Left lobe of liver (tissue), 2 donors: ENCODE measurements at regions not wholly inside any gene's neighbourhood (a gene's known extent, or its start where the extent isn't known, plus 50 kb on each side); places are given as distances from the start of the nearest gene placed in this dataset.

ENCODE experiments used
- ATAC-seq: fragments of 200-7000 bp; cut with Tn5 transposase; one replicate; pipeline ENCODE4 v1.9.1; 2020; ENCODE audit warnings: mild to moderate bottlenecking, moderate library complexity
- DNase-seq: peaks from one replicate; pipeline ENCODE4 v3.0.0-alpha.2; 2020; ENCODE audit warnings: low spot score
- donor health status: DM: no; HTN: no; CAD: no; lungs with moderate emphysema.
- donor health status: DM: no; HTN: yes; CAD: no.

- ATAC-seq, result no peak
- no peak for DNase-seq
These were observed 120.9 kb upstream of the NOCT start for GRCh38 chr4:138894709-138895108.

DNA sequence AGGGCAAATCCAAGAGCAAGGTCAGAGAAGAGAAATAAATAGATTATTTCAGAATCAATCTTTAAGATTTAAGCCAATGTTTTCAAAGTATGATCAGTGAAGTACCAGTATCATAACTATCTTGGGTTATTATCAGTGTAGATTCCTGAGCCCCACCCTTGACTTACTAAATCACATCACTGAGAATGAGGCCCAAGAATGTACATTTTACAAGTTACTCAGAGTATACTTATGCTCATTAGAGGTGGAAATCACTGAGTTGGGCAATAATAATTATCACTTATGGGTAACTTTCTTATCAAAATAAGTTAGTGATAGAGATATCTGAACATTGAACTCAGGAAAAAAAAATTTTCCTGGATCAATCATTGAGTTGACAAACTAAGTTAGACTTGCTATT lies 121.6 kb upstream of the NOCT start:
- DNase-seq, result no peak
- ATAC-seq, result no peak

- ATAC-seq (no peak), DNase-seq (no peak)
These were observed 122.8 kb upstream of the NOCT start for GRCh38 chr4:138892483-138893407.

- DNase-seq (no peak), ATAC-seq (no peak)
These were observed 124.0 kb upstream of the NOCT start for GRCh38 chr4:138891631-138892031.

DNA sequence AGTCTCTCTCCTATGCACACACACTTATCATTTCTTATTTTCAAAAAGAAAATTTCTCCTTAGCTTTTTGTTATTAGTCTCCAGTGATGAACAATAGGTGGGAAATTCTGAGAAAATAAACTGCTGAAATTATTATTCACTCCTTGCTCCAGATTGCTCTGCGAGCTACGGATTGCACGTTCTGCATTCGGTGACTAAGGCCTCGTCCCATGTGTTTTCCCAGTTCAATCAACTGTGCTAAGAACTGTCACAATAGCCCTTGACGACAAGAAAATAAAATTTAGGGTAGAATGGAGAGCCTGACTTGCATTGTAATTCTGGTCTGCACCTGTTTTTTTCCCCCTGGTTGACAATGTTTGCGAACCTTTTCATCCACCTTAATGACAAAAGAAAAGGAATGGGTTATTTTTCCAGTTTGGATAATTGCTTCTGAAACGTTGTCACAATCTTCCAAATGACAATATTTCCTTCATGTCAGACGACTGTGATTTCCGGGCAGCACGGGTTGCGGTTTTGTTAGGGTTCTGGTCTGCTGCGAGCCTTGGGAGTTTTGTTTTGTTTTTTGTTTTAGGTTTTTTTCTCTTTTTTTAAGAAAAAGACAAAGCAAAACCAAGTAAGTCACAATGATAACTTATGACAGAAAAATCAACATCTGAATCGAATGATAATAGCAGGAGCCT lies 124.5 kb upstream of the NOCT start:
- ATAC-seq, result no peak

DNA sequence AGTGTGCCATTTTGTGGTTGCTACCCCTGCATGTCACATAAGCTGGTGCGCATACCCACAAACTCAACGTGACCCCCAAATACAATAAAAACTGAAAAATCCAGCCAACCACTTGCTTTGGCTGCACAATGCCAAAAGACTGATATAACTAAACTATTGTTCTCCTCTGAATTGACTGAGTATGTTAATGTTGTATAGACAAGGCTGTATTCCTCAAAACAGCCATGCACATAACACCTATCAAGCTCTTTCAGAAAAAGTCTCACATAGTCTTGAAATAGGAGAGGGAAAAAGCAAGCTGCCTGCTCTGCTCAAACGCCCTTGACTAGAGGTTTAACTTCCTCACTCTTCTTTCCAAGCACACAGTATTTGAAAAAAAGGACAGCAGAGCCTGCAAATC lies 126.4 kb upstream of the NOCT start:
- ATAC-seq, result no peak
- DNase-seq, result no peak

More for the DNA sequence above, 124.5 kb upstream of the NOCT start:
- DNase-seq, result no peak

DNA sequence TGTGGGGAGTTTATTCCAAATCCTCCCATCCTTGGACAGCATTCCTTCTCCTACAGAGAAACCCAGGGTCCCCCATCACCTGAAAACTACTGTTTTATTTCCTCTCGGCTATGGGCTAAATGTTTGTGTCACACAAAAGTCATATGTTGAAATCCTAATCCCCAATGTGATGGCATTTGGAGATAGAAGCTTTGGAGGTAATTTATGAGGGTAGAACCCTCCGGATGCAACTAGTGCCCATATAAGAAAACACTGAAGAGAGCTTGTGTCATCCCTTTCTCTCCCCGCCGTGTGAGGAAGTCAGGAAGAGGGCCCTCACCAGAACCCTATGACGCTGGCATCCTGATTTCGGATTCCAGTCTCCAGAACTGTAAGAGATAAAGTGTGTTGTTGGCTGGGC lies 127.8 kb upstream of the NOCT start:
- no peak for ATAC-seq
- DNase-seq, result no peak

DNA sequence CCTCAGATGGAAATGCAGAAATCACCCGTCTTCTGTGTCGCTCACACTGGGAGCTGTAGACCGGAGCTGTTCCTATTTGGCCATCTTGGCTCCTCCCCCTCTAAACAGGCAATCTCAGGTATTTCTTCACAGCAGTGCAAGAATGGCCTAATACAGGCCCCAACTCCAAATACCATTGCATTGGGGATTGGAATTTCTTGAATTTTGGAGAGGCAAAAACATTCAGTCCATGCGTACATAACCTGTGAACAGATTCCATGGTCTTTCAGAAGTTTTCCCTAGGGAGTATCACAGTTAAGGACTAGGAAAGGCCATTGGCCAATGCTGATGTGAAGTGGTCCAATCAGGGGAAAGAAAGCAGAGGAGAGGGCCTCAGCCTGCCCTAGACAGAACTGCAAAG lies 128.2 kb upstream of the NOCT start:
- DNase-seq (no peak), ATAC-seq (no peak)

GRCh38 chr4:138879757-138880156 lies 135.8 kb upstream of the NOCT start:
- DNase-seq (no peak), ATAC-seq (no peak)

DNA sequence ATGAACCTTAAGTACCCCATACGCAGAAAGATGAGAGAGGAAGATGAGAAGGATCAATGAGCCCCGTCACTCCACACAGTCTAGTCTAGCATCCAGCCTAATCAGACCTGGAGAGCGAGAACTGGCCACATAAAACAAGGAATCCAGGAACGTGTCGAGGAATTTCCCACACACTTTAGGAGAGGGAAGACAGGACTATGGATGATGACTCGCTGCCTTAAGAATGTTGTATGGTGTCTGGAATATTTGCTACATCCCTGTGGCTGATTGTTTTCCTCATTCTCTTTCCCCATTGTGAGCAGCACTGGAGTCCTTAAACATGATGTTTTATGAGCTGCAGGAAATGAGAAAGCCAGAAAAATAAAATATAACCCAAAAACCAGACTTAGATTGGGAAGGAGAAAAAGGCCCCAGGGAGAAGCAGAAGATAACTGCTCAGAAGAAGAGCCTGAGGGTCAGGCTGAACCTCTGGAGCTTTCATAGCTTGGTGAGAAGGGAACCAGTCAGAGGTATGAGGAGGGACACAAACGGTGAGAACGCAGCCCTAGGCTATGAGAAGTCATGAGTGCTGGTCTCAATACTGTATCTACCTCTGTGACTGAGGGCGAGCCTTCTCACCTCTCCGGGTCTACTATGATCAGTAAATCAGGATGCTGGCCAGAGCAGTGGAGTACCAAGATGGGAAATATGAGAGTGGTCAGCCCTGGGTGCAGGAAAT lies 139.5 kb upstream of the NOCT start:
- ATAC-seq (no peak), DNase-seq (no peak)

DNA sequence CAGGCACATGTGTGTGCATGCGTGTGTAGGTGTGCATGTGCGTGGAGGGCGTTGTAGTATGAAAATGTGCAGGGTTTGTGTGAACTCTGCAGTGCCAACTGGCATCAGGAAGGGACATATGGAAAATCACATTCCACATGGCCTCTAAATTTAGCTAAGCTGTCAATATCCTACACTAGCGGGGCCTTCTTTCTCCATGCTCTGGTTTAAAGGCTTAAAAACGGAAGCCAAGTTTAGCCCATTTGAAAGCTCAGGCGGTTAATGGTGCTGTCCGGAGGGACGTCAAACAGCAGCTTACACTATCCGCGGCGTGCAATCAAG lies 144.1 kb upstream of the NOCT start:
- DNase-seq (no peak), ATAC-seq (no peak)

DNA sequence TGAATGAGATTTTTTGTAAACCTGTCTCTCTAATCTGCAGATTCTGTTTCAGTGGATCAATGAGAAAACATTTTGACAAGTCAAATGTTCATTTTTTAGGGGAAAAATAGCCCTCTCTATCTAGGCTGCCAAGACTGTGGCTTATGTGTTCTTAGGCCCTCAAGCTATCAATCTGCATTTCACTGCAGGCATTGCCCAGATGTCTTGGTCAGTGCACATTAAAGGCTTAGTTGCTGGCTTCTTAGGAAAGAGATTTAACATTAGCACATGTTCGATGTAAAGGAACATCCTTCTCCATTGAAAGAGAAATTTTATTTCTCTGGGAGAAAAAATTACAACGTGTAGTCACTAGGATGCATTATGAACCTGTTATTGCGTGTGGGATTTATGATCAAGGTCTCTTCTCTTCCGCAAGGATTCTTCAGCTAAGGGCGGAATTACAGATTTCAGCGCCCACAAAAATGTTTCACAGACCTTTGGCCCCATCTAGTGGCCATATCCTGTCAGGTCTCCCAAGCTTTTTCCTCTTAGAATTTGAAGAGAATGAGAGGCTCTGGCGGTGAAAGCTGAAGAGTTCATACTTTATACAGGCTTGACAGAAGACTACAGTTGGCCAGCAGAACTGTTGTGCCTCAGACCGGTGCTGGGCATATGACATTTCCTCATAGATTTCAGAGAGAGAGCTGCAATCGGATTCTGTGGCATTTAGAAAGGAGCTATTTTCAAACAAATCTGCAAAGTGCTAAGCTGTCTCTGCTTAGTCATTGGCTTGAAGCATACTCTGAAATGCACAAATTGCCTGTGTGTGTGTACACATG lies 144.6 kb upstream of the NOCT start:
- DNase-seq (peak; percentile 66), ATAC-seq (peak; percentile 98)

- DNase-seq, result no peak
- no peak for ATAC-seq
These were observed 145.9 kb upstream of the NOCT start for GRCh38 chr4:138869631-138870030.

- ATAC-seq (no peak), DNase-seq (no peak)
These were observed 146.4 kb upstream of the NOCT start for GRCh38 chr4:138869165-138869564.

DNA sequence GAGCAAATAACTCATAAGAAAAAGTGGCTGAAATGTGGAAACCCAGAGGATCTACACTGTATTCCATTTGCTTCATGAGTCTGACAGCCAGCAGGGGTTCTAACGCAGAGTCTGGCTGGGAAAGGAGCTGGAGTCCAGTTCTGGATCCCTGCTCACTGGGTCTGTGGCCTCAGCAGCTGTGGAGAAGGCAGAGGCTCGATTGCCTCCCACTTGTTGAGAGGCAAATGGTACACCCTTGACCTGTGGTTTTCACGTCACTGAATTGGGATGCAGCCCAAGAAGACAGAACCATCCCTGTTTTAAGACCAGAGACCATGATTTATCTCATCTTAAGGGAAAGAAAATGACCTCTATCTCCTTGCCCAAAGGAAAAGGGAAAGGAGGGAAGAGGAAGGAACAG lies 147.0 kb upstream of the NOCT start:
- no peak for ATAC-seq
- no peak for DNase-seq

- DNase-seq (no peak), ATAC-seq (no peak)
These were observed 148.2 kb upstream of the NOCT start for GRCh38 chr4:138867404-138867803.

- ATAC-seq (no peak), DNase-seq (no peak)
These were observed 149.3 kb upstream of the NOCT start for GRCh38 chr4:138866314-138866713.

- DNase-seq (no peak), ATAC-seq (no peak)
These were observed 149.8 kb upstream of the NOCT start for GRCh38 chr4:138865765-138866164.

DNA sequence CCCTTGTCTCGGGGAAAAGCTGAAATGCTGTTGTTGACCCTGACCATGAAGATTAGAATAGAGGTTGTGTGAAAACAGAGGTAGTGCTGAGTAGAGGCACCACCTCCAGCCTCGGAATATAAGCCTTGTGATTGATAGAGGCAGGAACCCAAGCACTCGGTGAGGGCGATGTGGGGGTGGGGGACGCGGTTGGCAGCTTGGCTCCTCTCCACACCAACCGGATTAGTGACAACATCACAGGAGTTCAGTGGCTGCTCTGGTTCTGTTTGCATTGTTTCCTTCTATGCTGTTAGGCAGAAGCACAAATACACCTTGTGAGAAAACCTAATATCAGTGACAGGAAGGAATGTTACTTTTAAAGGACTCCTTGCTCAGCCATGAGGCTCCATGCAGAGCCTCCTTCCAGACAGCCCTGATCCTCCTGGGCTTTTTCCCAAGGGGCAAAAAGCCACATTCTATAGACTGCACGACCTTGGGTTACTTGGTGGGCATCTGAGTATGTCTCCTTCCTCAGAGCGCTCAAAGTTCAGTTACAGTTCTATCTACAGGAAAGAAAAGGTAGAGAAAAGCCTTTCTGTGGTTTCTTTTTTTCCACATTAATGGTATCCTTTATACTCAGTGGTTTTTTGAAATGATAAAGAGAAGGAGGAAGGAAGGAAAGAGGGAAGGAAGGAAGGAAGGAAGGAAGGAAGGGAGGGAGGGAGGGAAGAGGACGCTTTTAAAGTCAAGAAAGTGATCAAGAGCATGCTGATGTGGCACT lies 150.4 kb upstream of the NOCT start:
- no peak for ATAC-seq
- no peak for DNase-seq

- ATAC-seq, result no peak
These were observed 152.4 kb upstream of the NOCT start for GRCh38 chr4:138863160-138863559.

More at GRCh38 chr4:138863160-138863559, 152.4 kb upstream of the NOCT start:
- no peak for DNase-seq
